DND-41 (cell line): ENCODE measurements at regions not wholly inside any gene's neighbourhood (a gene's known extent, or its start where the extent isn't known, plus 50 kb on each side); places are given as distances from the start of the nearest gene placed in this dataset.

Source experiments
- CTCF ChIP-seq: IDR thresholded peaks from 2 replicates; pipeline ENCODE4 v1.5.1; 2012; ENCODE audit warnings: borderline replicate concordance, low read length, moderate library complexity, mild to moderate bottlenecking; ENCODE audit not compliant: poor library complexity, severe bottlenecking; ENCODE audit errors: extremely low read depth
- EZH2 ChIP-seq: IDR thresholded peaks from 3 replicates; pipeline ENCODE4 v1.6.1; 2012; ENCODE audit warnings: borderline replicate concordance, low read depth, mild to moderate bottlenecking, moderate library complexity, low read length, inconsistent platforms; ENCODE audit not compliant: severe bottlenecking

- TF ChIP-seq CTCF (no peak), EZH2 (no peak)
Measured at GRCh38 chr22:27138471-27138870, 481.1 kb downstream of the MIAT start.
